ENCODE measurements at regions not wholly inside any gene's neighbourhood (a gene's known extent, or its start where the extent isn't known, plus 50 kb on each side); places are given as distances from the start of the nearest gene placed in this dataset.

DNA sequence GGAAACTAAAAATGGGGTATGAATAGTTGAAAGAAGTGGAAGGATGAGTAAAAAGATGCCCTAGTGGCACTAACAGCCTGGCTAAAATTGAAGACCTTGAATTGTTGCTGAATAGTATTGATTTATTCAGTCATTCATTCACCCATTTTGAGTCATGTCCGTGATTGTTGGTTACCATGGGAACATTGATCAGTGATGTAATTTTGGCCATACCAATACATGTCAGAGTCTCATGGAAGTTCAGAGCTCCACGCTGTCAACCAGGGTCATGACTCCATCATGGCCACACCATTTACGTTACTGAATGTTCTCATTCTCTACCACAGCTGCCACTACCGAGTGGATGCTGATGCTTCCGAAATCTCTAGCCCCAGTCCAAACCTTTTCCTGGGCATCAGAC is 62.5 kb upstream of the FOXE1 start:
- TF ChIP-seq CTCF (IDR thresholded peaks at IDR 0.05) = no peak
- TF ChIP-seq NRF1 (IDR thresholded peaks at IDR 0.05; ENCODE audit: low read depth, low read length) = no peak
- TF ChIP-seq TAF1 (IDR thresholded peaks at IDR 0.05; ENCODE audit: borderline replicate concordance, low read depth, low read length) = no peak
- no peak for TF ChIP-seq CHD2 (IDR thresholded peaks at IDR 0.05; ENCODE audit: low read length, partially characterized antibody)
- TF ChIP-seq MXI1 (IDR thresholded peaks at IDR 0.05; ENCODE audit: low read depth, low read length) = no peak
- TF ChIP-seq SIN3A (IDR thresholded peaks at IDR 0.05; ENCODE audit: borderline replicate concordance, low read depth, low read length) = no peak
- TF ChIP-seq EP300 (IDR thresholded peaks at IDR 0.05; ENCODE audit: borderline replicate concordance in 1 of 2, low read depth in 1 of 2, low read length in 1 of 2) = no peak
- no peak for TF ChIP-seq RFX5 (IDR thresholded peaks at IDR 0.05; ENCODE audit: low read length)
- no peak for TF ChIP-seq FOXM1 (IDR thresholded peaks at IDR 0.05; ENCODE audit: low read depth)
- TF ChIP-seq GABPA (IDR thresholded peaks at IDR 0.05; ENCODE audit: low read depth) = no peak
- no peak for TF ChIP-seq TEAD4 (IDR thresholded peaks at IDR 0.05; ENCODE audit: borderline replicate concordance, insufficient read depth)
- TF ChIP-seq, protein P1, sequence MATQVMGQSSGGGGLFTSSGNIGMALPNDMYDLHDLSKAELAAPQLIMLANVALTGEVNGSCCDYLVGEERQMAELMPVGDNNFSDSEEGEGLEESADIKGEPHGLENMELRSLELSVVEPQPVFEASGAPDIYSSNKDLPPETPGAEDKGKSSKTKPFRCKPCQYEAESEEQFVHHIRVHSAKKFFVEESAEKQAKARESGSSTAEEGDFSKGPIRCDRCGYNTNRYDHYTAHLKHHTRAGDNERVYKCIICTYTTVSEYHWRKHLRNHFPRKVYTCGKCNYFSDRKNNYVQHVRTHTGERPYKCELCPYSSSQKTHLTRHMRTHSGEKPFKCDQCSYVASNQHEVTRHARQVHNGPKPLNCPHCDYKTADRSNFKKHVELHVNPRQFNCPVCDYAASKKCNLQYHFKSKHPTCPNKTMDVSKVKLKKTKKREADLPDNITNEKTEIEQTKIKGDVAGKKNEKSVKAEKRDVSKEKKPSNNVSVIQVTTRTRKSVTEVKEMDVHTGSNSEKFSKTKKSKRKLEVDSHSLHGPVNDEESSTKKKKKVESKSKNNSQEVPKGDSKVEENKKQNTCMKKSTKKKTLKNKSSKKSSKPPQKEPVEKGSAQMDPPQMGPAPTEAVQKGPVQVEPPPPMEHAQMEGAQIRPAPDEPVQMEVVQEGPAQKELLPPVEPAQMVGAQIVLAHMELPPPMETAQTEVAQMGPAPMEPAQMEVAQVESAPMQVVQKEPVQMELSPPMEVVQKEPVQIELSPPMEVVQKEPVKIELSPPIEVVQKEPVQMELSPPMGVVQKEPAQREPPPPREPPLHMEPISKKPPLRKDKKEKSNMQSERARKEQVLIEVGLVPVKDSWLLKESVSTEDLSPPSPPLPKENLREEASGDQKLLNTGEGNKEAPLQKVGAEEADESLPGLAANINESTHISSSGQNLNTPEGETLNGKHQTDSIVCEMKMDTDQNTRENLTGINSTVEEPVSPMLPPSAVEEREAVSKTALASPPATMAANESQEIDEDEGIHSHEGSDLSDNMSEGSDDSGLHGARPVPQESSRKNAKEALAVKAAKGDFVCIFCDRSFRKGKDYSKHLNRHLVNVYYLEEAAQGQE (IDR thresholded peaks at IDR 0.05; ENCODE audit: low read depth, low read length) = no peak
- no peak for TF ChIP-seq SMC3 (IDR thresholded peaks at IDR 0.05; ENCODE audit: low read depth, low read length)

Data from SK-N-SH (cell line).